ENCODE measurements at regions not wholly inside any gene's neighbourhood (a gene's known extent, or its start where the extent isn't known, plus 50 kb on each side); places are given as distances from the start of the nearest gene placed in this dataset.

GRCh38 chr6:140107216-140107615 is 732.8 kb upstream of the CITED2 start:
- ATAC-seq (no peak), DNase-seq (no peak)
- in situ Hi-C loops (cut with MboI; ENCODE audit: low sequenced_read_pairs in 4 of 4): no loop called here
- Histone ChIP-seq H3K4me1 (no peaks in the 10 kb centered on the region), H3K36me3 (no peaks in the 10 kb centered on the region), H3K27me3 (no peaks in the 10 kb centered on the region), H3K4me3 (no peak overlapping the region), H3K27ac (no peak overlapping the region), H3K9me3 (no peaks in the 10 kb centered on the region)
- intact Hi-C loops (cut with DNase I; ENCODE audit: low total_unique reads): no loop called here
- TF ChIP-seq POLR2A (IDR thresholded peaks at IDR 0.05): no peak
- no peak for TF ChIP-seq CTCF (IDR thresholded peaks at IDR 0.05 in 4 of 5, conservative IDR thresholded peaks at IDR 0.05 in 1 of 5)

- TF ChIP-seq POLR2A (IDR thresholded peaks at IDR 0.05): no peak
- TF ChIP-seq CTCF (IDR thresholded peaks at IDR 0.05 in 4 of 5, conservative IDR thresholded peaks at IDR 0.05 in 1 of 5): peak in 1 of 5 experiments; percentile 14
- Histone ChIP-seq H3K27ac (no peak overlapping the region), H3K9me3 (no peaks in the 10 kb centered on the region), H3K4me3 (no peak overlapping the region), H3K27me3 (no peaks in the 10 kb centered on the region), H3K4me1 (no peaks in the 10 kb centered on the region), H3K36me3 (no peaks in the 10 kb centered on the region)
- DNase-seq: peak in 1 of 2 donors; percentile 25
- intact Hi-C loops (cut with DNase I; ENCODE audit: low total_unique reads): no loop called here
- peak; percentile 36 to 51 for ATAC-seq
- in situ Hi-C loops (cut with MboI; ENCODE audit: low sequenced_read_pairs in 4 of 4): no loop called here
These were observed 731.4 kb upstream of the CITED2 start for GRCh38 chr6:140105857-140106256.

DNA sequence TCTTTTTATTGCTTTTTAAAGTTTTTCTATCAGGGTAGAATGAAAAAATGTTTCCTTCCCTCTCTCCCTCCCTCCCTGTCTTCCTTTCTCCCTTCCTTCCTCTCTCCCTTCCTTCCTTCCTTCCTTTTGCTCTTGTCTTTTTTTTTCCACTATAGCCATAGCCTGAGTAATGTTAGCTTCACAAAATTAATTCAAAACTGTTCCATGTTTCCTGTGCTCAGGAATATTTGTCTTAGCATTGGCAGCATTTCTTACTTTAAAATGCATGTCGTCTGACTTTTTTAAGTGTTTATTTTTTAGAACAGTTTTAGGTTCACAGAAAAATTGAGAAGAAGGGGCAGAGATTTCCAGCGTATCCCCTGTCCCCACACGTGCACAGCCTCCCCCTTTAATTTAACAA is 730.8 kb upstream of the CITED2 start:
- ATAC-seq (no peak), DNase-seq (no peak)
- TF ChIP-seq POLR2A (IDR thresholded peaks at IDR 0.05) (no peak), CTCF (IDR thresholded peaks at IDR 0.05 in 4 of 5, conservative IDR thresholded peaks at IDR 0.05 in 1 of 5) (no peak)
- Histone ChIP-seq H3K4me1 (no peaks in the 10 kb centered on the region), H3K9me3 (no peaks in the 10 kb centered on the region), H3K4me3 (no peak overlapping the region), H3K27me3 (no peaks in the 10 kb centered on the region), H3K27ac (no peak overlapping the region), H3K36me3 (no peaks in the 10 kb centered on the region)
- intact Hi-C loops (cut with DNase I; ENCODE audit: low total_unique reads) (no loop called here), in situ Hi-C loops (cut with MboI; ENCODE audit: low sequenced_read_pairs in 4 of 4) (no loop called here)

- DNase-seq (no peak), ATAC-seq (no peak)
- Histone ChIP-seq H3K9me3 (no peaks in the 10 kb centered on the region), H3K27ac (no peak overlapping the region), H3K27me3 (no peaks in the 10 kb centered on the region), H3K4me3 (no peak overlapping the region), H3K36me3 (no peaks in the 10 kb centered on the region), H3K4me1 (no peaks in the 10 kb centered on the region)
- TF ChIP-seq POLR2A (IDR thresholded peaks at IDR 0.05): no peak
- no peak for TF ChIP-seq CTCF (IDR thresholded peaks at IDR 0.05 in 4 of 5, conservative IDR thresholded peaks at IDR 0.05 in 1 of 5)
- intact Hi-C loops (cut with DNase I; ENCODE audit: low total_unique reads): no loop called here
- in situ Hi-C loops (cut with MboI; ENCODE audit: low sequenced_read_pairs in 4 of 4): no loop called here
These were observed 727.4 kb upstream of the CITED2 start for GRCh38 chr6:140101818-140102217.

DNA sequence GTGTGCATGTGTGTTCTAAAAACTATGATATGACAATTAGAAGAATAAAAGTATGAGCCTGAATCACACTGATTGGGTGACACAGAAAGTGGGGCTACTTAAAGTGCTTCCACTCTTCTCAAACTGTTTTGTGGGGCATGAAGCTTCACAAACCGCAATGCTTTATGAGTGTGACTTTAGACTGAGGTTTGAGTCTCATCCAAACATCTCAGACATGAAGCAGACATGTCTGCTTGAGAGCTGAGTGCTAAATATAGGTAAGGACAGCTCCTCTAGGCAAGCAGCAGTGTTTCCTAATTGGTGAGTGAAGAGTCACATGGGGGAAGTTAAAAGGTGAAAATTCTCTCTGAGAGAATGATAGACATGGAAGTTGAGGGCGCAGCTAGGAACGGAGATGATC is 726.9 kb upstream of the CITED2 start:
- Histone ChIP-seq H3K27ac (no peak overlapping the region), H3K36me3 (no peaks in the 10 kb centered on the region)

More for the DNA sequence above, 726.9 kb upstream of the CITED2 start:
- no peak for TF ChIP-seq POLR2A (IDR thresholded peaks at IDR 0.05)
- TF ChIP-seq CTCF (IDR thresholded peaks at IDR 0.05 in 4 of 5, conservative IDR thresholded peaks at IDR 0.05 in 1 of 5): no peak
- no peak for DNase-seq
- no peaks in the 10 kb centered on the region for H3K27me3 ChIP-seq
- H3K4me1 ChIP-seq: no peaks in the 10 kb centered on the region
- intact Hi-C loops (cut with DNase I; ENCODE audit: low total_unique reads): no loop called here
- no peak for ATAC-seq
- in situ Hi-C loops (cut with MboI; ENCODE audit: low sequenced_read_pairs in 4 of 4): no loop called here
- H3K4me3 ChIP-seq: no peak overlapping the region
- H3K9me3 ChIP-seq: no peaks in the 10 kb centered on the region
